H9 (cell line): ENCODE measurements at regions not wholly inside any gene's neighbourhood (a gene's known extent, or its start where the extent isn't known, plus 50 kb on each side); places are given as distances from the start of the nearest gene placed in this dataset.

ENCODE experiments used
- DNase-seq: peaks from one replicate; pipeline ENCODE4 v3.0.0-alpha.2; 2017
- H2AFZ ChIP-seq: one replicate; pipeline ENCODE4 v1.6.1; 2013; ENCODE audit warnings: mild to moderate bottlenecking, low read length, control low read depth, moderate library complexity
- H2AK5ac ChIP-seq: 2 replicates; pipeline ENCODE4 v1.6.1; 2013; ENCODE audit warnings: low read length, control low read depth, mixed read lengths; ENCODE audit not compliant: insufficient read length
- H2BK120ac ChIP-seq: one replicate; pipeline ENCODE4 v1.6.1; 2013; ENCODE audit warnings: low read depth, mild to moderate bottlenecking, low read length, control low read depth, inconsistent platforms; ENCODE audit not compliant: poor library complexity, severe bottlenecking
- H2BK12ac ChIP-seq: 2 replicates; pipeline ENCODE4 v1.6.1; 2013; ENCODE audit warnings: low read length, control low read depth, mixed read lengths, low read depth; ENCODE audit not compliant: insufficient read length
- H2BK15ac ChIP-seq: 2 replicates; pipeline ENCODE4 v1.6.1; 2013; ENCODE audit warnings: low read depth, low read length, control low read depth
- H2BK20ac ChIP-seq: one replicate; pipeline ENCODE4 v1.6.1; 2013; ENCODE audit warnings: low read depth, mild to moderate bottlenecking, low read length, control low read depth, inconsistent platforms; ENCODE audit not compliant: poor library complexity, severe bottlenecking
- H2BK5ac ChIP-seq: 2 replicates; pipeline ENCODE4 v1.6.1; 2013; ENCODE audit warnings: low read length, control low read depth, mixed read lengths; ENCODE audit not compliant: insufficient read length
- H3K14ac ChIP-seq: 2 replicates; pipeline ENCODE4 v1.6.1; 2013; ENCODE audit warnings: low read length, control low read depth; ENCODE audit not compliant: insufficient read depth
- H3K18ac ChIP-seq: 2 replicates; pipeline ENCODE4 v1.6.1; 2013; ENCODE audit warnings: low read depth, mild to moderate bottlenecking, mixed read lengths, low read length, control low read depth; ENCODE audit not compliant: insufficient read length
- H3K23ac ChIP-seq: 2 replicates; pipeline ENCODE4 v1.6.1; 2013; ENCODE audit warnings: low read length, control low read depth, mixed read lengths, low read depth; ENCODE audit not compliant: insufficient read length
- H3K23me2 ChIP-seq: 2 replicates; pipeline ENCODE4 v1.6.1; 2013; ENCODE audit warnings: low read depth, mild to moderate bottlenecking, mixed read lengths, low read length, control low read depth; ENCODE audit not compliant: insufficient read length, poor library complexity, severe bottlenecking
- H3K27ac ChIP-seq: 2 replicates; pipeline ENCODE4 v1.5.1; 2013; ENCODE audit warnings: low read length, control low read depth, mixed read lengths, low read depth; ENCODE audit not compliant: insufficient read length
- H3K27me3 ChIP-seq: 2 replicates; pipeline ENCODE4 v1.6.1; 2013; ENCODE audit warnings: low read length, control low read depth, inconsistent platforms; ENCODE audit not compliant: insufficient read depth
- H3K4ac ChIP-seq: 2 replicates; pipeline ENCODE4 v1.6.1; 2013; ENCODE audit warnings: low read depth, mild to moderate bottlenecking, control low read depth, inconsistent platforms, low read length, moderate library complexity
- H3K4me1 ChIP-seq: 2 replicates; pipeline ENCODE4 v1.6.1; 2013; ENCODE audit warnings: low read length, control low read depth, inconsistent platforms; ENCODE audit not compliant: insufficient read depth
- H3K4me2 ChIP-seq: 2 replicates; pipeline ENCODE4 v1.6.1; 2013; ENCODE audit warnings: low read length, control low read depth, mixed read lengths; ENCODE audit not compliant: insufficient read length, insufficient read depth
- H3K56ac ChIP-seq: 2 replicates; pipeline ENCODE4 v1.6.1; 2013; ENCODE audit warnings: low read depth, mild to moderate bottlenecking, mixed read lengths, low read length, control low read depth; ENCODE audit not compliant: insufficient read length
- H3K79me1 ChIP-seq: 2 replicates; pipeline ENCODE4 v1.6.1; 2013; ENCODE audit warnings: low read depth, mild to moderate bottlenecking, moderate library complexity, low read length, control low read depth, inconsistent platforms; ENCODE audit not compliant: insufficient read depth, poor library complexity, severe bottlenecking
- H3K79me2 ChIP-seq: 2 replicates; pipeline ENCODE4 v1.6.1; 2013; ENCODE audit warnings: low read length, control low read depth, inconsistent platforms; ENCODE audit not compliant: insufficient read depth
- H3K9ac ChIP-seq: 2 replicates; pipeline ENCODE4 v1.6.1; 2013; ENCODE audit warnings: low read length, control low read depth, mixed read lengths; ENCODE audit not compliant: insufficient read length; ENCODE audit errors: extremely low read depth
- H3K9me3 ChIP-seq: one replicate; pipeline ENCODE4 v1.6.1; 2013; ENCODE audit warnings: low read depth, low read length, inconsistent platforms; ENCODE audit not compliant: control insufficient read depth
- H3T11ph ChIP-seq: one replicate; pipeline ENCODE4 v1.6.1; 2013; ENCODE audit warnings: mild to moderate bottlenecking, low read length, control low read depth, inconsistent platforms
- H4K20me1 ChIP-seq: one replicate; pipeline ENCODE4 v1.6.1; 2013; ENCODE audit not compliant: control insufficient read depth, insufficient read length, insufficient read depth
- H4K5ac ChIP-seq: 2 replicates; pipeline ENCODE4 v1.6.1; 2013; ENCODE audit warnings: low read depth, mild to moderate bottlenecking, mixed read lengths, low read length, control low read depth; ENCODE audit not compliant: insufficient read length
- H4K8ac ChIP-seq: replicated peaks from 2 replicates; pipeline ENCODE4 v1.6.1; 2013; ENCODE audit warnings: low read length, control low read depth, mixed read lengths, low read depth; ENCODE audit not compliant: insufficient read length
- H4K91ac ChIP-seq: 2 replicates; pipeline ENCODE4 v1.6.1; 2013; ENCODE audit warnings: low read depth, mild to moderate bottlenecking, moderate library complexity, mixed read lengths, low read length, control low read depth; ENCODE audit not compliant: insufficient read length
- H3K27ac Mint-ChIP-seq, 3 experiments: 2 replicates in 2 of 3; 3 replicates in 1 of 3; pipeline ENCODE4 v1.8.0; 2020 to 2021; ENCODE audit warnings: mixed read lengths in 3 of 3, mild to moderate bottlenecking in 1 of 3, moderate library complexity in 1 of 3
- H3K27me3 Mint-ChIP-seq: 2 replicates; pipeline ENCODE4 v1.8.0; 2021; ENCODE audit warnings: low read depth, mild to moderate bottlenecking, moderate library complexity, mixed read lengths
- H3K36me3 Mint-ChIP-seq, 3 experiments: 2 replicates in 2 of 3; 3 replicates in 1 of 3; pipeline ENCODE4 v1.8.0; 2020 to 2021; ENCODE audit warnings: low read depth in 3 of 3, mixed read lengths in 3 of 3; ENCODE audit not compliant: insufficient read depth in 1 of 3
- H3K4me1 Mint-ChIP-seq, 2 experiments: 2 replicates each; pipeline ENCODE4 v1.8.0; 2020; ENCODE audit warnings: mixed read lengths in 2 of 2
- H3K4me3 Mint-ChIP-seq, 2 experiments: 2 replicates in 1 of 2; 3 replicates in 1 of 2; pipeline ENCODE4 v1.8.0; 2020 to 2021; ENCODE audit warnings: mild to moderate bottlenecking in 2 of 2, mixed read lengths in 2 of 2, moderate library complexity in 1 of 2
- H3K9me3 Mint-ChIP-seq, 2 experiments: 2 replicates in 1 of 2; 3 replicates in 1 of 2; pipeline ENCODE4 v1.8.0; 2020; ENCODE audit warnings: mild to moderate bottlenecking in 2 of 2, mixed read lengths in 2 of 2, moderate library complexity in 1 of 2
- WGBS: extraction: QIAGEN DNeasy Blood & Tissue Kit; methylation state at CpG from one replicate; pipeline ENCODE4 v1.1.7; 2013; ENCODE audit warnings: missing lambda C conversion rate, low lambda C conversion rate, mixed read lengths; ENCODE audit not compliant: insufficient read length; ENCODE audit errors: extremely low coverage; 5-methylcytosine and 5-hydroxymethylcytosine counted together
- TF ChIP-seq, protein P1 (sequence below): fragments of 200-600 bp; sonication (generic); conservative IDR thresholded peaks from 3 replicates; pipeline ENCODE4 v1.8.0; 2021; ENCODE audit warnings: antibody characterized with exemption, mild to moderate bottlenecking

- Histone ChIP-seq H4K91ac (no peak overlapping the region), H3K27ac (no peak overlapping the region), H2BK5ac (no peak overlapping the region), H3T11ph (no peak overlapping the region), H2BK15ac (no peak overlapping the region), H3K4me1 (no peaks in the 10 kb centered on the region), H4K5ac (no peak overlapping the region), H4K8ac (no peak overlapping the region), H3K9me3 (no peaks in the 10 kb centered on the region), H2AFZ (no peak overlapping the region), H3K23me2 (no peaks in the 10 kb centered on the region), H3K27me3 (no peaks in the 10 kb centered on the region), H3K4ac (no peak overlapping the region), H3K9ac (no peak overlapping the region), H3K79me2 (no peaks in the 10 kb centered on the region), H3K56ac (no peak overlapping the region), H2BK20ac (no peak overlapping the region), H2AK5ac (no peak overlapping the region), H2BK120ac (no peak overlapping the region), H2BK12ac (no peak overlapping the region), H3K14ac (no peak overlapping the region), H3K18ac (no peak overlapping the region), H3K79me1 (no peaks in the 10 kb centered on the region), H3K4me2 (no peak overlapping the region), H3K23ac (no peak overlapping the region), H4K20me1 (no peaks in the 10 kb centered on the region)
- H3K27ac Mint-ChIP-seq = no peak overlapping the region
- TF ChIP-seq, protein P1, sequence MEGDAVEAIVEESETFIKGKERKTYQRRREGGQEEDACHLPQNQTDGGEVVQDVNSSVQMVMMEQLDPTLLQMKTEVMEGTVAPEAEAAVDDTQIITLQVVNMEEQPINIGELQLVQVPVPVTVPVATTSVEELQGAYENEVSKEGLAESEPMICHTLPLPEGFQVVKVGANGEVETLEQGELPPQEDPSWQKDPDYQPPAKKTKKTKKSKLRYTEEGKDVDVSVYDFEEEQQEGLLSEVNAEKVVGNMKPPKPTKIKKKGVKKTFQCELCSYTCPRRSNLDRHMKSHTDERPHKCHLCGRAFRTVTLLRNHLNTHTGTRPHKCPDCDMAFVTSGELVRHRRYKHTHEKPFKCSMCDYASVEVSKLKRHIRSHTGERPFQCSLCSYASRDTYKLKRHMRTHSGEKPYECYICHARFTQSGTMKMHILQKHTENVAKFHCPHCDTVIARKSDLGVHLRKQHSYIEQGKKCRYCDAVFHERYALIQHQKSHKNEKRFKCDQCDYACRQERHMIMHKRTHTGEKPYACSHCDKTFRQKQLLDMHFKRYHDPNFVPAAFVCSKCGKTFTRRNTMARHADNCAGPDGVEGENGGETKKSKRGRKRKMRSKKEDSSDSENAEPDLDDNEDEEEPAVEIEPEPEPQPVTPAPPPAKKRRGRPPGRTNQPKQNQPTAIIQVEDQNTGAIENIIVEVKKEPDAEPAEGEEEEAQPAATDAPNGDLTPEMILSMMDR = no peak
- H3K27me3 Mint-ChIP-seq = no peaks in the 10 kb centered on the region; the same call in 1 of the 2 replicates
- H3K4me3 Mint-ChIP-seq = no peak overlapping the region
- WGBS = no CpG with 5 or more reads among the region's 2 CpGs
- no peak for DNase-seq
- no peaks in the 10 kb centered on the region for H3K9me3 Mint-ChIP-seq
- H3K36me3 Mint-ChIP-seq = no peaks in the 10 kb centered on the region
- peaks cover 0 to 4% of the 10 kb centered on the region in 2 experiments; a peak in 1 of 4 replicates for H3K4me1 Mint-ChIP-seq
Measured at GRCh38 chr3:55406696-55407425, 80.2 kb downstream of the WNT5A start.
